H1 (cell line): ENCODE measurements at regions not wholly inside any gene's neighbourhood (a gene's known extent, or its start where the extent isn't known, plus 50 kb on each side); places are given as distances from the start of the nearest gene placed in this dataset.

Experiments
- CTCF ChIA-PET: fragments of 300-600 bp; sonication (Branson Sonifier 250); formaldehyde crosslinking; loops from one replicate; lab custom pipeline; 2021; ENCODE audit not compliant: partially characterized antibody; lab: Charles Lee
- POLR2A ChIA-PET: fragments of 300-600 bp; sonication (Branson Sonifier 250); formaldehyde crosslinking; loops from one replicate; lab custom pipeline; 2021; ENCODE audit warnings: inconsistent platforms; ENCODE audit not compliant: partially characterized antibody; lab: Charles Lee
- DNase-seq, 2 experiments: peaks; one replicate each; pipeline versions ENCODE4 v3.0.0 to v3.0.0-alpha.2; 2010 to 2022; ENCODE audit warnings: low spot score in 2 of 2, low read depth in 1 of 2, mixed read lengths in 1 of 2
- FAIRE-seq: peaks from 2 replicates; lab custom pipeline; 2011; peaks lifted over from hg19 to GRCh38; lab: Jason Lieb, UNC
- H2AFZ ChIP-seq: 2 replicates; pipeline ENCODE4 v1.8.1; 2012; ENCODE audit warnings: low read length, inconsistent platforms
- H2AK5ac ChIP-seq: 2 replicates; pipeline ENCODE4 v1.6.1; 2013; ENCODE audit warnings: low read depth, low read length
- H2BK120ac ChIP-seq: replicated peaks from 2 replicates; pipeline ENCODE3; 2013; ENCODE audit warnings: low read depth, low read length, inconsistent platforms
- H2BK12ac ChIP-seq: 2 replicates; pipeline ENCODE4 v1.6.1; 2013; ENCODE audit warnings: low read depth, low read length
- H2BK15ac ChIP-seq: 2 replicates; pipeline ENCODE4 v1.6.1; 2013; ENCODE audit warnings: low read length
- H2BK20ac ChIP-seq: 2 replicates; pipeline ENCODE4 v1.6.1; 2013; ENCODE audit warnings: low read length
- H2BK5ac ChIP-seq: 2 replicates; pipeline ENCODE4 v1.6.1; 2013; ENCODE audit warnings: low read depth, low read length
- H3K14ac ChIP-seq: 2 replicates; pipeline ENCODE4 v1.6.1; 2013; ENCODE audit warnings: inconsistent platforms; ENCODE audit not compliant: insufficient read length
- H3K18ac ChIP-seq: 2 replicates; pipeline ENCODE4 v1.6.1; 2013; ENCODE audit warnings: low read length; ENCODE audit errors: extremely low read depth
- H3K23ac ChIP-seq: 2 replicates; pipeline ENCODE4 v1.6.1; 2013; ENCODE audit warnings: inconsistent platforms; ENCODE audit not compliant: insufficient read length
- H3K23me2 ChIP-seq: 2 replicates; pipeline ENCODE4 v1.6.1; 2013; ENCODE audit warnings: low read depth, low read length
- H3K27ac ChIP-seq: 2 replicates; pipeline ENCODE4 v1.6.1; 2011; ENCODE audit warnings: low read depth, low read length, inconsistent platforms
- H3K27me3 ChIP-seq, 4 experiments: replicated peaks in 1 of 4; 1 replicate in 1 of 4; 2 replicates in 3 of 4; pipeline versions ENCODE4 v1.6.1 to v1.8.1; 2011 to 2013; ENCODE audit warnings: low read length in 3 of 4, mild to moderate bottlenecking in 3 of 4, inconsistent platforms in 2 of 4, mixed read lengths in 2 of 4, moderate library complexity in 1 of 4; ENCODE audit not compliant: control insufficient read depth in 3 of 4, insufficient read depth in 3 of 4; ENCODE audit errors: extremely low read depth in 1 of 4
- H3K36me3 ChIP-seq, 4 experiments: 2 replicates each; pipeline versions ENCODE4 v1.6.1 to v1.8.1; 2011 to 2013; ENCODE audit warnings: mild to moderate bottlenecking in 4 of 4, low read length in 3 of 4, moderate library complexity in 2 of 4, control low read depth in 1 of 4, inconsistent platforms in 1 of 4; ENCODE audit not compliant: insufficient read depth in 4 of 4, control insufficient read depth in 2 of 4
- H3K4ac ChIP-seq: replicated peaks from 2 replicates; pipeline ENCODE3; 2013; ENCODE audit warnings: low read length, low read depth, mixed read lengths, inconsistent platforms; ENCODE audit not compliant: insufficient read length
- H3K4me1 ChIP-seq, 4 experiments: replicated peaks in 1 of 4; 1 replicate in 1 of 4; 2 replicates in 3 of 4; pipeline versions ENCODE4 v1.6.1 to v1.8.1; 2011 to 2013; ENCODE audit warnings: low read length in 3 of 4, inconsistent platforms in 2 of 4, mixed read lengths in 1 of 4; ENCODE audit not compliant: insufficient read depth in 4 of 4, control insufficient read depth in 3 of 4
- H3K4me2 ChIP-seq, 2 experiments: 2 replicates each; pipeline versions ENCODE4 v1.6.1 to v1.8.1; 2011 to 2013; ENCODE audit warnings: low read depth in 2 of 2, low read length in 2 of 2, control low read depth in 1 of 2, inconsistent platforms in 1 of 2, mild to moderate bottlenecking in 1 of 2; ENCODE audit not compliant: insufficient read depth in 1 of 2
- H3K4me3 ChIP-seq, 4 experiments: fragments of 200-600, 300-600 bp in 1 of 4; sonication (generic), shearing (Covaris generic), sonication (Bioruptor Twin) in 1 of 4; 2 replicates each; pipeline versions ENCODE4 v1.5.1 to v1.8.1; 2011 to 2016; ENCODE audit warnings: low read length in 4 of 4, low read depth in 3 of 4, control low read depth in 2 of 4, inconsistent platforms in 2 of 4, mild to moderate bottlenecking in 2 of 4, mixed read lengths in 1 of 4, moderate library complexity in 1 of 4; ENCODE audit not compliant: insufficient read depth in 2 of 4; ENCODE audit errors: extremely low read depth in 1 of 4
- H3K56ac ChIP-seq: replicated peaks from 2 replicates; pipeline ENCODE3; 2013; ENCODE audit warnings: low read depth, mild to moderate bottlenecking, mixed read lengths, low read length, inconsistent platforms; ENCODE audit not compliant: insufficient read length
- H3K79me1 ChIP-seq: 2 replicates; pipeline ENCODE4 v1.6.1; 2013; ENCODE audit warnings: low read depth, low read length, control low read depth
- H3K79me2 ChIP-seq, 2 experiments: 2 replicates each; pipeline versions ENCODE4 v1.6.1 to v1.8.1; 2012 to 2013; ENCODE audit warnings: low read length in 2 of 2, mild to moderate bottlenecking in 2 of 2, inconsistent platforms in 1 of 2; ENCODE audit not compliant: insufficient read depth in 2 of 2, control insufficient read depth in 1 of 2
- H3K9ac ChIP-seq, 4 experiments: replicated peaks in 1 of 4; 1 replicate in 1 of 4; 2 replicates in 3 of 4; pipeline versions ENCODE4 v1.6.1 to v1.8.1; 2011 to 2013; ENCODE audit warnings: low read depth in 3 of 4, low read length in 3 of 4, control low read depth in 2 of 4, mild to moderate bottlenecking in 2 of 4, moderate library complexity in 2 of 4, inconsistent platforms in 1 of 4; ENCODE audit errors: extremely low read depth in 1 of 4
- H3K9me3 ChIP-seq, 2 experiments: 2 replicates each; pipeline versions ENCODE4 v1.6.1 to v1.8.1; 2012 to 2013; ENCODE audit warnings: mild to moderate bottlenecking in 2 of 2, moderate library complexity in 2 of 2, control low read depth in 1 of 2, inconsistent platforms in 1 of 2, low read depth in 1 of 2, low read length in 1 of 2, mixed read lengths in 1 of 2; ENCODE audit not compliant: insufficient read depth in 2 of 2
- H4K20me1 ChIP-seq, 2 experiments: replicated peaks in 1 of 2; 2 replicates each; pipeline versions ENCODE3 to v1.8.1; 2011 to 2013; ENCODE audit warnings: inconsistent platforms in 2 of 2, low read length in 2 of 2, mild to moderate bottlenecking in 1 of 2; ENCODE audit not compliant: insufficient read depth in 2 of 2, control insufficient read depth in 1 of 2
- H4K5ac ChIP-seq: 2 replicates; pipeline ENCODE4 v1.6.1; 2013; ENCODE audit warnings: low read length, low read depth, mixed read lengths, inconsistent platforms; ENCODE audit not compliant: insufficient read length
- H4K8ac ChIP-seq: 2 replicates; pipeline ENCODE4 v1.8.0; 2013; ENCODE audit warnings: mild to moderate bottlenecking, moderate library complexity, low read length, inconsistent platforms; ENCODE audit not compliant: insufficient read depth; ENCODE audit errors: extremely low read depth
- H4K91ac ChIP-seq: replicated peaks from 2 replicates; pipeline ENCODE3; 2013; ENCODE audit warnings: low read length, mixed read lengths, inconsistent platforms; ENCODE audit not compliant: insufficient read length
- CBX8 ChIP-seq: fragments of 300-800, 300-1000 bp; sonication (generic); IDR thresholded peaks from 2 replicates; pipeline ENCODE4 v1.7.1; 2016; ENCODE audit warnings: low read depth, low read length, borderline replicate concordance
- EGR1 ChIP-seq: IDR thresholded peaks from 2 replicates; pipeline ENCODE4 v1.6.1; 2011; ENCODE audit warnings: low read depth, low read length, borderline replicate concordance
- HDAC2 ChIP-seq, 2 experiments: fragments of 300-600 bp in 1 of 2; sonication (generic) in 1 of 2; IDR thresholded peaks; 2 replicates each; pipeline ENCODE4 v1.6.1; 2011 to 2012; ENCODE audit warnings: low read depth in 2 of 2, low read length in 2 of 2, mild to moderate bottlenecking in 2 of 2, moderate library complexity in 2 of 2, borderline replicate concordance in 1 of 2, inconsistent platforms in 1 of 2
- JUN ChIP-seq: IDR thresholded peaks from 2 replicates; pipeline ENCODE4 v1.6.1; 2011; ENCODE audit warnings: low read depth, mild to moderate bottlenecking, improper control_type of control experiment, low read length
- NRF1 ChIP-seq: IDR thresholded peaks from 2 replicates; pipeline ENCODE4 v1.6.1; 2011; ENCODE audit warnings: mild to moderate bottlenecking, low read depth, low read length, improper control_type of control experiment
- RNF2 ChIP-seq: fragments of 200-900, 300-1000 bp; sonication (generic); IDR thresholded peaks from 2 replicates; pipeline ENCODE4 v1.7.1; 2016; ENCODE audit warnings: borderline replicate concordance, low read depth, mild to moderate bottlenecking, antibody characterized with exemption, low read length; ENCODE audit not compliant: poor library complexity, severe bottlenecking; ENCODE audit errors: missing control alignments
- SIRT6 ChIP-seq: IDR thresholded peaks from one replicate; pipeline ENCODE4 v1.7.1; 2012; ENCODE audit warnings: low read length, inconsistent platforms
- TAF1 ChIP-seq: IDR thresholded peaks from 2 replicates; pipeline ENCODE4 v1.6.1; 2011; ENCODE audit warnings: mild to moderate bottlenecking, low read depth, low read length
- TAF7 ChIP-seq: optimal IDR thresholded peaks from 2 replicates; pipeline ENCODE3; 2011; ENCODE audit warnings: low read depth, mild to moderate bottlenecking, inconsistent platforms, low read length, moderate library complexity, borderline replicate concordance
- YY1 ChIP-seq: IDR thresholded peaks from 2 replicates; pipeline ENCODE4 v1.6.1; 2011; ENCODE audit warnings: low read depth, mild to moderate bottlenecking, low read length
- WGBS, 2 experiments: shearing (Covaris generic) in 1 of 2; methylation state at CpG; one replicate each; pipeline versions ENCODE4 v1.1.6 to v1.1.7; 2013 to 2015; ENCODE audit warnings: low lambda C conversion rate in 2 of 2, mixed read lengths in 2 of 2, inconsistent platforms in 1 of 2, low coverage in 1 of 2, missing lambda C conversion rate in 1 of 2; ENCODE audit not compliant: insufficient replicate concordance in 2 of 2, insufficient coverage in 1 of 2, insufficient read length in 1 of 2; ENCODE audit errors: extremely low coverage in 1 of 2, missing lambda C conversion rate in 1 of 2; 5-methylcytosine and 5-hydroxymethylcytosine counted together

GRCh38 chr6:140062043-140063020 is 687.9 kb upstream of the CITED2 start:
- no peak overlapping the region for H3K4ac ChIP-seq
- H2BK120ac ChIP-seq: no peak overlapping the region
- H2AFZ ChIP-seq: no peak overlapping the region
- H3K79me1 ChIP-seq: no peaks in the 10 kb centered on the region
- H3K23ac ChIP-seq: no peak overlapping the region
- H4K8ac ChIP-seq: no peak overlapping the region
- DNase-seq: no peak
- no peak overlapping the region for H2AK5ac ChIP-seq
- no peaks in the 10 kb centered on the region for H3K79me2 ChIP-seq
- H4K91ac ChIP-seq: no peak overlapping the region
- ChIA-PET POLR2A (no interaction called here), CTCF (no interaction called here)
- no peak overlapping the region for H3K4me3 ChIP-seq
- no peaks in the 10 kb centered on the region for H3K36me3 ChIP-seq
- peaks cover 0 to 2% of the 10 kb centered on the region in 2 experiments; a peak in 1 of 4 replicates for H3K9me3 ChIP-seq
- no peak overlapping the region for H4K5ac ChIP-seq
- H3K4me1 ChIP-seq: no peaks in the 10 kb centered on the region
- no peak overlapping the region for H3K27ac ChIP-seq
- H3K14ac ChIP-seq: no peak overlapping the region
- no peak overlapping the region for H2BK5ac ChIP-seq
- H3K23me2 ChIP-seq: no peaks in the 10 kb centered on the region
- 93% methylated on average over 3 of the region's 3 CpGs; no CpG with 5 or more reads in 1 of the 2 experiments for WGBS, 2 experiments
- no peak overlapping the region for H3K18ac ChIP-seq
- no peak overlapping the region for H3K9ac ChIP-seq
- H2BK20ac ChIP-seq: no peak overlapping the region
- no peak for FAIRE-seq
- TF ChIP-seq HDAC2 (IDR thresholded peaks at IDR 0.05; ENCODE audit: borderline replicate concordance in 1 of 2, low read depth in 2 of 2, low read length in 2 of 2) (no peak), JUN (no peak), RNF2 (no peak), CBX8 (no peak), EGR1 (no peak), TAF1 (no peak), SIRT6 (no peak), NRF1 (no peak), TAF7 (no peak), YY1 (no peak)
- TF ChIP-seq, all 59 proteins: peak for 0
- Histone ChIP-seq H3K56ac (no peak overlapping the region), H2BK12ac (no peak overlapping the region), H3K27me3 (no peaks in the 10 kb centered on the region), H2BK15ac (no peak overlapping the region), H4K20me1 (no peaks in the 10 kb centered on the region), H3K4me2 (no peak overlapping the region)
